HCT116 (cell line): ENCODE measurements at regions not wholly inside any gene's neighbourhood (a gene's known extent, or its start where the extent isn't known, plus 50 kb on each side); places are given as distances from the start of the nearest gene placed in this dataset.
"Not testable (repeated sequence)": the region's sequence is repeated elsewhere in the genome, so short reads cannot be mapped to it uniquely, and the experiment has no call there.

Experiments used
- ATAC-seq: fragments of 200-7000 bp; cut with Tn5 transposase; 2 replicates; pipeline ENCODE4 v1.9.1; 2020; ENCODE audit warnings: mild to moderate bottlenecking, moderate library complexity
- BruUV-seq: library from RNA; stranded (reverse); fragments of 400-500 nt; replicated peaks from 2 replicates; lab custom pipeline; 2021; lab: Mats Ljungman, UMichigan
- CTCF ChIA-PET: fragments of 300-600 bp; sonication (Branson Sonifier 250); formaldehyde crosslinking; loops from one replicate; lab custom pipeline; 2021; ENCODE audit warnings: antibody characterized with exemption; lab: Charles Lee
- POLR2A ChIA-PET: fragments of 300-600, 350-600 bp; sonication (Branson Sonifier 250); formaldehyde crosslinking; loops from one replicate; lab custom pipeline; 2021; ENCODE audit warnings: antibody characterized with exemption; lab: Charles Lee
- RAD21 ChIA-PET, 2 experiments: fragments of 300-600 bp; sonication (Branson Sonifier 250); formaldehyde crosslinking; loops; one replicate each; lab custom pipeline; 2023; ENCODE audit warnings: low total read pairs in 2 of 2; ENCODE audit not compliant: uncharacterized antibody in 2 of 2, unreplicated experiment in 2 of 2, low non-redundant PET in 1 of 2; lab: Charles Lee
- DNase-seq: peaks from one replicate; pipeline ENCODE4 v3.0.0-alpha.2; 2010; ENCODE audit warnings: low read depth, low spot score
- H2AFZ ChIP-seq: fragments of 200-600 bp; shearing (Covaris generic), sonication (generic); 2 replicates; pipeline ENCODE4 v1.6.1; 2017; ENCODE audit warnings: low read depth, mixed run types, mixed read lengths, antibody characterized with exemption, low read length; ENCODE audit not compliant: poor library complexity, severe bottlenecking
- H3K27ac ChIP-seq: 2 replicates; pipeline ENCODE4 v1.5.1; 2012; ENCODE audit warnings: low read depth, low read length
- H3K27me3 ChIP-seq: fragments of 200-600 bp; sonication (generic); 2 replicates; pipeline ENCODE4 v1.6.1; 2016; ENCODE audit warnings: mixed run types, low read length, mixed read lengths; ENCODE audit not compliant: insufficient read depth
- H3K36me3 ChIP-seq, 2 experiments: fragments of 200-500 bp in 1 of 2; fragments of 200-600 bp in 1 of 2; sonication (Bioruptor generic) in 1 of 2; sonication (generic) in 1 of 2; 2 replicates each; pipeline versions ENCODE4 v1.5.1 to v1.6.1; 2014 to 2016; ENCODE audit warnings: low read length in 2 of 2, inconsistent platforms in 1 of 2, mixed read lengths in 1 of 2, mixed run types in 1 of 2; ENCODE audit not compliant: insufficient read depth in 2 of 2, control insufficient read depth in 1 of 2
- H3K4me1 ChIP-seq, 2 experiments: fragments of 200-600 bp in 1 of 2; sonication (generic) in 1 of 2; 2 replicates each; pipeline versions ENCODE4 v1.5.1 to v1.6.1; 2012 to 2017; ENCODE audit warnings: low read length in 2 of 2, inconsistent platforms in 1 of 2, mild to moderate bottlenecking in 1 of 2, mixed read lengths in 1 of 2, mixed run types in 1 of 2, moderate library complexity in 1 of 2; ENCODE audit not compliant: insufficient read depth in 2 of 2, control insufficient read depth in 1 of 2
- H3K4me2 ChIP-seq: fragments of 200-600 bp; sonication (generic); 2 replicates; pipeline ENCODE4 v1.6.1; 2017; ENCODE audit warnings: mixed run types, low read length, mixed read lengths
- H3K4me3 ChIP-seq, 2 experiments: fragments of 200-600 bp in 1 of 2; sonication (generic) in 1 of 2; replicated peaks in 1 of 2; 2 replicates each; pipeline ENCODE4 v1.5.1; 2011 to 2016; ENCODE audit warnings: low read length in 2 of 2, control low read depth in 1 of 2, low read depth in 1 of 2, mild to moderate bottlenecking in 1 of 2, mixed read lengths in 1 of 2, mixed run types in 1 of 2
- H3K79me2 ChIP-seq: fragments of 200-600 bp; sonication (generic); 2 replicates; pipeline ENCODE4 v1.6.1; 2017; ENCODE audit warnings: mild to moderate bottlenecking, mixed run types, low read length, moderate library complexity, mixed read lengths; ENCODE audit not compliant: insufficient read depth
- H3K9ac ChIP-seq: fragments of 200-600 bp; sonication (generic); 2 replicates; pipeline ENCODE4 v1.6.1; 2016; ENCODE audit warnings: low read length, mixed read lengths
- H3K9me2 ChIP-seq: fragments of 200-600 bp; sonication (generic), shearing (Covaris generic); 2 replicates; pipeline ENCODE4 v1.6.1; 2017; ENCODE audit warnings: mixed run types, mild to moderate bottlenecking, moderate library complexity; ENCODE audit not compliant: insufficient read depth
- H3K9me3 ChIP-seq, 2 experiments: fragments of 200-500 bp in 1 of 2; fragments of 200-600 bp in 1 of 2; sonication (Bioruptor generic) in 1 of 2; sonication (generic) in 1 of 2; 2 replicates each; pipeline ENCODE4 v1.6.1; 2014 to 2017; ENCODE audit warnings: low read length in 2 of 2, mixed read lengths in 2 of 2, inconsistent platforms in 1 of 2, low read depth in 1 of 2, mild to moderate bottlenecking in 1 of 2, mixed run types in 1 of 2, moderate library complexity in 1 of 2; ENCODE audit not compliant: control insufficient read depth in 1 of 2, insufficient read depth in 1 of 2
- H4K20me1 ChIP-seq: fragments of 200-600 bp; sonication (generic), shearing (Covaris generic); 2 replicates; pipeline ENCODE4 v1.6.1; 2017; ENCODE audit warnings: mixed run types, mild to moderate bottlenecking, moderate library complexity; ENCODE audit not compliant: insufficient read depth
- EGR1 ChIP-seq: IDR thresholded peaks from 2 replicates; pipeline ENCODE4 v1.6.1; 2012; ENCODE audit warnings: low read depth
- ELF1 ChIP-seq: IDR thresholded peaks from 2 replicates; pipeline ENCODE4 v1.6.1; 2012; ENCODE audit warnings: low read depth, borderline replicate concordance
- EZH2 ChIP-seq: fragments of 200-600 bp; sonication (generic); IDR thresholded peaks from 2 replicates; pipeline ENCODE4 v1.6.1; 2017; ENCODE audit warnings: antibody characterized with exemption, mixed run types
- FOSL1 ChIP-seq: IDR thresholded peaks from 2 replicates; pipeline ENCODE4 v1.6.1; 2012; ENCODE audit warnings: low read depth
- JUND ChIP-seq: IDR thresholded peaks from 2 replicates; pipeline ENCODE4 v1.6.1; 2012
- SRF ChIP-seq: IDR thresholded peaks from 2 replicates; pipeline ENCODE4 v1.6.1; 2012; ENCODE audit warnings: low read depth
- YY1 ChIP-seq: IDR thresholded peaks from 2 replicates; pipeline ENCODE4 v1.6.1; 2011; ENCODE audit warnings: low read length, low read depth, moderate library complexity, mild to moderate bottlenecking; ENCODE audit not compliant: insufficient replicate concordance; ENCODE audit errors: extremely low read depth
- ZFX ChIP-seq: fragments of 450-650 bp; IDR thresholded peaks from 2 replicates; pipeline ENCODE4 v1.6.1; 2017
- ZNF274 ChIP-seq: fragments of 200-500 bp; sonication (Bioruptor generic); IDR thresholded peaks from 2 replicates; pipeline ENCODE4 v1.6.1; 2014; ENCODE audit warnings: mild to moderate bottlenecking, low read depth, low read length, inconsistent platforms
- intact Hi-C: fragments of 100-400 bp; cut with micrococcal nuclease; formaldehyde crosslinking; loops from 2 replicates; pipeline ENCODE4 v1.10.0; 2022
- TF ChIP-seq, protein P1 (sequence below): IDR thresholded peaks from 2 replicates; pipeline ENCODE4 v1.6.1; 2012
- TF ChIP-seq, protein P2 (sequence below): IDR thresholded peaks from 2 replicates; pipeline ENCODE4 v1.6.1; 2012
- TF ChIP-seq, protein P3 (sequence below): IDR thresholded peaks from 2 replicates; pipeline ENCODE4 v1.6.1; 2012; ENCODE audit warnings: low read depth
- TF ChIP-seq, protein P4 (sequence below): IDR thresholded peaks from 2 replicates; pipeline ENCODE4 v1.6.1; 2011; ENCODE audit warnings: mild to moderate bottlenecking, low read length, moderate library complexity; ENCODE audit not compliant: insufficient replicate concordance; ENCODE audit errors: extremely low read depth

DNA sequence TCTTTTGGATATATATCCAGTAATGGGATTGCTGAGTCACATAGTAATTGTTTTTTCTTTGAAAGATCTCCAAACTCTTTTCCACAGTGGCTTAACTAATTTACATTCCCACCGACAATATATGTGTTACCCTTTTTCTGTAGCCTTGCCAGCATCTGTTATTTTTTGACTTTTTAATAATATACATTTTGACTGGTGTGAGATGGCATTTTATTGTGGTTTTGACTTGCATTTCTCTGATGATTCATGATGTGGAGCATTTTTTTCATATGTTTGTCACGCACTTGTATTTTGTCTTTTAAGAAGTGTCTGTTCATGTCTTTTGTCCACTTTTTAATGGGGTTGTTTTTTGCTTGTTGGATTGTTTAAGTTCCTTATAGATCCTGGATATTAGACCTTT lies 58.9 kb upstream of the OPRM1 start:
- no peak overlapping the region for H3K4me2 ChIP-seq
- DNase-seq = no peak
- BruUV-seq = no TSS peak
- TF ChIP-seq YY1 (no peak), FOSL1 (no peak), ELF1 (no peak), SRF (no peak), ZFX (no peak), JUND (no peak), EZH2 (no peak), EGR1 (no peak), ZNF274 (no peak)
- TF ChIP-seq, protein P1, sequence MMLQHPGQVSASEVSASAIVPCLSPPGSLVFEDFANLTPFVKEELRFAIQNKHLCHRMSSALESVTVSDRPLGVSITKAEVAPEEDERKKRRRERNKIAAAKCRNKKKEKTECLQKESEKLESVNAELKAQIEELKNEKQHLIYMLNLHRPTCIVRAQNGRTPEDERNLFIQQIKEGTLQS = no peak
- TF ChIP-seq, protein P2, sequence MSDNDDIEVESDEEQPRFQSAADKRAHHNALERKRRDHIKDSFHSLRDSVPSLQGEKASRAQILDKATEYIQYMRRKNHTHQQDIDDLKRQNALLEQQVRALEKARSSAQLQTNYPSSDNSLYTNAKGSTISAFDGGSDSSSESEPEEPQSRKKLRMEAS = no peak
- TF ChIP-seq, protein P3, sequence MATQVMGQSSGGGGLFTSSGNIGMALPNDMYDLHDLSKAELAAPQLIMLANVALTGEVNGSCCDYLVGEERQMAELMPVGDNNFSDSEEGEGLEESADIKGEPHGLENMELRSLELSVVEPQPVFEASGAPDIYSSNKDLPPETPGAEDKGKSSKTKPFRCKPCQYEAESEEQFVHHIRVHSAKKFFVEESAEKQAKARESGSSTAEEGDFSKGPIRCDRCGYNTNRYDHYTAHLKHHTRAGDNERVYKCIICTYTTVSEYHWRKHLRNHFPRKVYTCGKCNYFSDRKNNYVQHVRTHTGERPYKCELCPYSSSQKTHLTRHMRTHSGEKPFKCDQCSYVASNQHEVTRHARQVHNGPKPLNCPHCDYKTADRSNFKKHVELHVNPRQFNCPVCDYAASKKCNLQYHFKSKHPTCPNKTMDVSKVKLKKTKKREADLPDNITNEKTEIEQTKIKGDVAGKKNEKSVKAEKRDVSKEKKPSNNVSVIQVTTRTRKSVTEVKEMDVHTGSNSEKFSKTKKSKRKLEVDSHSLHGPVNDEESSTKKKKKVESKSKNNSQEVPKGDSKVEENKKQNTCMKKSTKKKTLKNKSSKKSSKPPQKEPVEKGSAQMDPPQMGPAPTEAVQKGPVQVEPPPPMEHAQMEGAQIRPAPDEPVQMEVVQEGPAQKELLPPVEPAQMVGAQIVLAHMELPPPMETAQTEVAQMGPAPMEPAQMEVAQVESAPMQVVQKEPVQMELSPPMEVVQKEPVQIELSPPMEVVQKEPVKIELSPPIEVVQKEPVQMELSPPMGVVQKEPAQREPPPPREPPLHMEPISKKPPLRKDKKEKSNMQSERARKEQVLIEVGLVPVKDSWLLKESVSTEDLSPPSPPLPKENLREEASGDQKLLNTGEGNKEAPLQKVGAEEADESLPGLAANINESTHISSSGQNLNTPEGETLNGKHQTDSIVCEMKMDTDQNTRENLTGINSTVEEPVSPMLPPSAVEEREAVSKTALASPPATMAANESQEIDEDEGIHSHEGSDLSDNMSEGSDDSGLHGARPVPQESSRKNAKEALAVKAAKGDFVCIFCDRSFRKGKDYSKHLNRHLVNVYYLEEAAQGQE = no peak
- TF ChIP-seq, protein P4, sequence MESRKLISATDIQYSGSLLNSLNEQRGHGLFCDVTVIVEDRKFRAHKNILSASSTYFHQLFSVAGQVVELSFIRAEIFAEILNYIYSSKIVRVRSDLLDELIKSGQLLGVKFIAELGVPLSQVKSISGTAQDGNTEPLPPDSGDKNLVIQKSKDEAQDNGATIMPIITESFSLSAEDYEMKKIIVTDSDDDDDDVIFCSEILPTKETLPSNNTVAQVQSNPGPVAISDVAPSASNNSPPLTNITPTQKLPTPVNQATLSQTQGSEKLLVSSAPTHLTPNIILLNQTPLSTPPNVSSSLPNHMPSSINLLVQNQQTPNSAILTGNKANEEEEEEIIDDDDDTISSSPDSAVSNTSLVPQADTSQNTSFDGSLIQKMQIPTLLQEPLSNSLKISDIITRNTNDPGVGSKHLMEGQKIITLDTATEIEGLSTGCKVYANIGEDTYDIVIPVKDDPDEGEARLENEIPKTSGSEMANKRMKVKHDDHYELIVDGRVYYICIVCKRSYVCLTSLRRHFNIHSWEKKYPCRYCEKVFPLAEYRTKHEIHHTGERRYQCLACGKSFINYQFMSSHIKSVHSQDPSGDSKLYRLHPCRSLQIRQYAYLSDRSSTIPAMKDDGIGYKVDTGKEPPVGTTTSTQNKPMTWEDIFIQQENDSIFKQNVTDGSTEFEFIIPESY = no peak
- no peaks in the 10 kb centered on the region for H3K4me1 ChIP-seq
- H3K4me3 ChIP-seq = no peak overlapping the region
- no peaks in the 10 kb centered on the region for H3K9me3 ChIP-seq
- H3K9me2 ChIP-seq = no peaks in the 10 kb centered on the region
- no peaks in the 10 kb centered on the region for H3K79me2 ChIP-seq
- no peaks in the 10 kb centered on the region for H4K20me1 ChIP-seq
- POLR2A ChIA-PET = no interaction called here
- no peak overlapping the region for H2AFZ ChIP-seq
- H3K27ac ChIP-seq = no peak overlapping the region
- CTCF ChIA-PET = no interaction called here
- H3K9ac ChIP-seq = no peak overlapping the region
- no peak for ATAC-seq
- RAD21 ChIA-PET = no interaction called here
- H3K27me3 ChIP-seq = 0 out of 2 replicates have a peak, but pooled peaks cover 15% of the 10 kb centered on the region
- intact Hi-C loops = no loop called here
- no peaks in the 10 kb centered on the region for H3K36me3 ChIP-seq

DNA sequence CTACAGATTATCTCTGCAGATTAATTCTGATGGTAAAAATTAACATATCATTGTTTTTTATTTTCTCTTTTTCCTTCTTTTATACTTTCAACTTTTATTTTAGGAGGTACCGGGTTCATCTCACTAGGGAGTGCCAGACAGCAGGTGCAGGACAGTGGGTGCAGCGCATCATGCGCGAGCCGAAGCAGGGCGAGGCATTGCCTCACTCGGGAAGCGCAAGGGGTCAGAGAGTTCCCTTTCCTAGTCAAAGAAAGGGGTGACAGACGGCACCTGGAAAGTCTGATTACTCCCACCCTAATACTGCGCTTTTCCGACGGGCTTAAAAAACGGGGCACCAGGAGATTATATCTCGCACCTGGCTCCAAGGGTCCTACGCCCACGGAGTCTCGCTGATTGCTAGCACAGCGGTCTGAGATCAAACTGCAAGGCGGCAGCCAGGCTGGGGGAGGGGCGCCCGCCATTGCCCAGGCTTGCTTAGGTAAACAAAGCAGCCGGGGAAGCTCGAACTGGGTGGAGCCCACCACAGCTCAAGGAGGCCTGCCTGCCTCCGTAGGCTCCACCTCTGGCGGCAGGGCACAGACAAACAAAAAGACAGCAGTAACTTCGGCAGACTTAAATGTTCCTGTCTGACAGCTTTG lies 60.0 kb upstream of the OPRM1 start:
- H3K27ac ChIP-seq, DNase-seq, H3K79me2 ChIP-seq, H4K20me1 ChIP-seq, H3K4me1 ChIP-seq, ATAC-seq, POLR2A ChIA-PET, CTCF ChIA-PET, H3K9me3 ChIP-seq, BruUV-seq, H3K36me3 ChIP-seq, RAD21 ChIA-PET, intact Hi-C loops, H3K9me2 ChIP-seq, H3K4me2 ChIP-seq, H2AFZ ChIP-seq, H3K4me3 ChIP-seq, H3K9ac ChIP-seq: not testable (repeated sequence)
- H3K27me3 ChIP-seq = 0 out of 2 replicates have a peak, but pooled peaks cover 15% of the 10 kb centered on the region
